Mesenchymal stem cell (in vitro differentiated cells and primary cell): ENCODE measurements at regions not wholly inside any gene's neighbourhood (a gene's known extent, or its start where the extent isn't known, plus 50 kb on each side); places are given as distances from the start of the nearest gene placed in this dataset.

ENCODE experiments used
- DNase-seq: peaks from one replicate; pipeline ENCODE4 v3.0.0-alpha.2; 2013
- H2AFZ ChIP-seq: one replicate; pipeline ENCODE4 v1.6.1; 2013; ENCODE audit warnings: low read depth, mild to moderate bottlenecking, control low read depth, inconsistent platforms, low read length, moderate library complexity
- H2AK5ac ChIP-seq: 2 replicates; pipeline ENCODE4 v1.6.1; 2013; ENCODE audit warnings: low read length, moderate library complexity, mild to moderate bottlenecking, inconsistent platforms; ENCODE audit not compliant: severe bottlenecking
- H2BK120ac ChIP-seq: one replicate; pipeline ENCODE4 v1.6.1; 2013; ENCODE audit warnings: low read depth, mild to moderate bottlenecking, inconsistent platforms, low read length, moderate library complexity
- H2BK12ac ChIP-seq, 2 experiments: one replicate each; pipeline ENCODE4 v1.6.1; 2013; ENCODE audit warnings: inconsistent platforms in 2 of 2, low read length in 2 of 2, mild to moderate bottlenecking in 2 of 2, moderate library complexity in 2 of 2, control low read depth in 1 of 2
- H2BK15ac ChIP-seq: one replicate; pipeline ENCODE4 v1.6.1; 2013; ENCODE audit warnings: mild to moderate bottlenecking, low read depth, inconsistent platforms; ENCODE audit not compliant: poor library complexity, severe bottlenecking
- H2BK5ac ChIP-seq: 2 replicates; pipeline ENCODE4 v1.6.1; 2013; ENCODE audit warnings: low read depth, mild to moderate bottlenecking, low read length, control low read depth, inconsistent platforms; ENCODE audit not compliant: poor library complexity, severe bottlenecking
- H3K14ac ChIP-seq, 2 experiments: one replicate each; pipeline ENCODE4 v1.6.1; 2013; ENCODE audit warnings: inconsistent platforms in 2 of 2, low read length in 2 of 2, control low read depth in 1 of 2, mild to moderate bottlenecking in 1 of 2, moderate library complexity in 1 of 2
- H3K18ac ChIP-seq, 2 experiments: one replicate each; pipeline ENCODE4 v1.6.1; 2013; ENCODE audit warnings: inconsistent platforms in 2 of 2, low read length in 2 of 2, control low read depth in 1 of 2, low read depth in 1 of 2, mild to moderate bottlenecking in 1 of 2
- H3K23ac ChIP-seq, 2 experiments: one replicate each; pipeline ENCODE4 v1.6.1; 2013; ENCODE audit warnings: inconsistent platforms in 2 of 2, low read length in 2 of 2, mild to moderate bottlenecking in 2 of 2, moderate library complexity in 2 of 2, control low read depth in 1 of 2
- H3K27ac ChIP-seq: 2 replicates; pipeline ENCODE4 v1.5.1; 2013; ENCODE audit warnings: mild to moderate bottlenecking, moderate library complexity, low read length, control low read depth, inconsistent platforms; ENCODE audit not compliant: poor library complexity, severe bottlenecking
- H3K27me3 ChIP-seq, 2 experiments: 2 replicates each; pipeline versions ENCODE4 v1.6.1 to v1.7.0; 2013; ENCODE audit warnings: low read length in 2 of 2, mild to moderate bottlenecking in 2 of 2, moderate library complexity in 2 of 2, control low read depth in 1 of 2, inconsistent platforms in 1 of 2; ENCODE audit not compliant: control insufficient read depth in 1 of 2, insufficient read depth in 1 of 2
- H3K36me3 ChIP-seq, 2 experiments: 2 replicates each; pipeline versions ENCODE4 v1.6.1 to v1.7.0; 2013; ENCODE audit warnings: low read length in 2 of 2, control low read depth in 1 of 2, inconsistent platforms in 1 of 2, low read depth in 1 of 2, mild to moderate bottlenecking in 1 of 2; ENCODE audit not compliant: insufficient read depth in 2 of 2, control insufficient read depth in 1 of 2
- H3K4ac ChIP-seq, 2 experiments: one replicate each; pipeline ENCODE4 v1.6.1; 2013; ENCODE audit warnings: inconsistent platforms in 2 of 2, low read length in 2 of 2, mild to moderate bottlenecking in 2 of 2, moderate library complexity in 2 of 2, control low read depth in 1 of 2, low read depth in 1 of 2
- H3K4me1 ChIP-seq: 2 replicates; pipeline ENCODE4 v1.6.1; 2013; ENCODE audit warnings: low read depth, low read length, control low read depth; ENCODE audit not compliant: control insufficient read depth, insufficient read depth
- H3K4me2 ChIP-seq: 2 replicates; pipeline ENCODE4 v1.6.1; 2013; ENCODE audit warnings: low read length, mild to moderate bottlenecking, inconsistent platforms; ENCODE audit not compliant: poor library complexity, severe bottlenecking
- H3K4me3 ChIP-seq, 2 experiments: 2 replicates each; pipeline versions ENCODE4 v1.5.1 to v1.7.0; 2013; ENCODE audit warnings: low read length in 2 of 2, mild to moderate bottlenecking in 2 of 2, control low read depth in 1 of 2, low read depth in 1 of 2; ENCODE audit not compliant: insufficient read depth in 1 of 2
- H3K79me1 ChIP-seq: replicated peaks from 2 replicates; pipeline ENCODE4 v1.6.1; 2013; ENCODE audit warnings: mild to moderate bottlenecking, control low read depth, low read length, inconsistent platforms; ENCODE audit not compliant: poor library complexity, severe bottlenecking
- H3K9ac ChIP-seq: 2 replicates; pipeline ENCODE4 v1.7.0; 2013; ENCODE audit warnings: mild to moderate bottlenecking, low read length, moderate library complexity
- H3K9me3 ChIP-seq: 2 replicates; pipeline ENCODE4 v1.7.0; 2013; ENCODE audit warnings: mild to moderate bottlenecking, low read length; ENCODE audit not compliant: control insufficient read depth
- H4K8ac ChIP-seq: one replicate; pipeline ENCODE4 v1.6.1; 2013; ENCODE audit warnings: inconsistent platforms, mild to moderate bottlenecking, low read length, moderate library complexity
- H4K91ac ChIP-seq: one replicate; pipeline ENCODE4 v1.6.1; 2013; ENCODE audit warnings: mild to moderate bottlenecking, low read length, inconsistent platforms
- WGBS: methylation state at CpG from one replicate; pipeline ENCODE4 v1.1.7; 2013; ENCODE audit warnings: mixed read lengths; 5-methylcytosine and 5-hydroxymethylcytosine counted together

DNA sequence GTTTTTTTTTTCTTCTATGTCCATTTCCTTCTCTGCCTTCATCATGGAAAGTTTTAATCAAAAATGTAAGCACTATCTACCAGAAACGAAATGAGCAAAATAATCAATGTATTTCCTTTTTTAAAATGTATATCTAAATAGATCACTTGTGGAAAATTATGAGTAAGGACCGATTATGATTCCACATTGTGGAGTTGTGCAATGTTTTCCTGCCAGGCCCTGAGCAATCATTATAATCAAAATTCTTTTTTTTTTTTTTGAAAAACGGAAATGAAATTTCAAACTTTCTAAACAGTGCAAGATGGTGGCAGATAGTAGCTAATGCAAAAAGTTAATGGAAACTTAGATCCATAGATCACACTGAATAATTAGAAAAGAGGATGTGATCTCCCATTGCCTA is 1074.6 kb upstream of the TMEM132C start:
- H3K23ac ChIP-seq: no peak overlapping the region
- no peaks in the 10 kb centered on the region for H3K79me1 ChIP-seq
- DNase-seq: no peak
- no peak overlapping the region for H3K27ac ChIP-seq
- no peak overlapping the region for H4K8ac ChIP-seq
- no peak overlapping the region for H3K14ac ChIP-seq
- no peak overlapping the region for H3K4me3 ChIP-seq
- no peak overlapping the region for H4K91ac ChIP-seq
- no peak overlapping the region for H3K18ac ChIP-seq
- peak overlapping the region; percentile 34 for H3K9ac ChIP-seq
- H2BK15ac ChIP-seq: no peak overlapping the region
- peaks cover 0 to 3% of the 10 kb centered on the region in 2 experiments for H3K36me3 ChIP-seq
- no peak overlapping the region for H2AK5ac ChIP-seq
- H3K4me2 ChIP-seq: no peak overlapping the region
- no peak overlapping the region for H2BK12ac ChIP-seq
- WGBS: no CpG with 5 or more reads among the region's 3 CpGs
- H2BK120ac ChIP-seq: no peak overlapping the region
- no peak overlapping the region for H2BK5ac ChIP-seq
- peaks cover 9% of the 10 kb centered on the region for H3K9me3 ChIP-seq
- no peaks in the 10 kb centered on the region for H3K27me3 ChIP-seq
- H2AFZ ChIP-seq: no peak overlapping the region
- H3K4ac ChIP-seq: no peak overlapping the region
- peaks cover 6% of the 10 kb centered on the region for H3K4me1 ChIP-seq

DNA sequence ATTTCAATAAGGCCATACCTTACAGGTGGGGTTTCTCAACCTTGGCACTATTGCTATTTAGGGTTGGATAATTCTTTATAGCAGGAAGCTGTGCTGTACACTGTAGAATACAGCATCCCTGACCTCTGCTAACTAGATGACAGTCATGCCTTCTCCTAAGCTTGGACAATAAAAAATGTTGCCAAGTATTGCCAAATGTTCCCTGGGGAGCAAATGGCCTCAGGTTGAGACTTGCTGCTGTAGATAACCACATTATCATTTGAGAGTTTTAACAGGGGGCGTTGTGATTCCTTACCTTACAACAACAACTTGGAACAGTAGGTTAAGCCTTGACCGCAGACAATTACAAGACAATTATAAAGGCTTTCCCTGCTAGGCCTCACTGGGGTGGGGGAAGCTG is 1073.6 kb upstream of the TMEM132C start:
- H3K18ac ChIP-seq: no peak overlapping the region
- no peaks in the 10 kb centered on the region for H3K27me3 ChIP-seq
- no peak overlapping the region for H2BK5ac ChIP-seq
- no peak overlapping the region for H3K27ac ChIP-seq
- no peak overlapping the region for H3K23ac ChIP-seq
- no peak overlapping the region for H3K14ac ChIP-seq
- H2BK12ac ChIP-seq: no peak overlapping the region
- H3K9me3 ChIP-seq: peaks cover 9% of the 10 kb centered on the region
- 89% methylated on average over 2 of the region's 2 CpGs for WGBS
- H4K8ac ChIP-seq: no peak overlapping the region
- no peak overlapping the region for H4K91ac ChIP-seq
- H2BK15ac ChIP-seq: no peak overlapping the region
- H3K36me3 ChIP-seq: peaks cover 0 to 1% of the 10 kb centered on the region in 2 experiments
- H3K9ac ChIP-seq: no peak overlapping the region
- H2BK120ac ChIP-seq: no peak overlapping the region
- H3K4ac ChIP-seq: no peak overlapping the region
- peaks cover 6% of the 10 kb centered on the region for H3K4me1 ChIP-seq
- DNase-seq: no peak
- H2AFZ ChIP-seq: no peak overlapping the region
- no peak overlapping the region for H3K4me3 ChIP-seq
- no peaks in the 10 kb centered on the region for H3K79me1 ChIP-seq
- H3K4me2 ChIP-seq: no peak overlapping the region
- no peak overlapping the region for H2AK5ac ChIP-seq

DNA sequence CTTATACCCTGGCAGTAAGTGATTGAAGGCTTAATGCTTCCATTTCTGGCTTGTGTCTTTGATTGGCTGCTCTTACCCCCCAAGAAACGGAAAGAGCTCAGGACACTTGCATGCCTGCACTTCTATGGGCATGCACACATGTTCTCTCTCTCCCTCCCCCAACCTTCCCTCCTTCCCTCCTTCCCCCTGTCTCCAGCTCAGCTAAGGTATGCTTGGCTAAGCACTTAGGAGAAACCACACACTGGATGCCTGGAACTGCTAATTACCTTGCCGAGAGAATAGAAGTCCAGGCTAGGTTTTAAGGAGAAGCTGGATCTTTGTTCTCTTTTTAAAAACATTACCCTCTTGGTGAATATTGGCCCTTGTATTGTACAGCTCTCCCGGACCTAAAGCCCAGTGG is 1072.8 kb upstream of the TMEM132C start:
- Histone ChIP-seq H3K4me3 (no peak overlapping the region), H2BK5ac (no peak overlapping the region), H3K36me3 (no peaks in the 10 kb centered on the region), H4K8ac (no peak overlapping the region), H3K4me2 (no peak overlapping the region), H2AK5ac (no peak overlapping the region), H3K79me1 (no peaks in the 10 kb centered on the region), H3K23ac (no peak overlapping the region), H3K4ac (no peak overlapping the region), H3K9ac (no peak overlapping the region), H2BK15ac (no peak overlapping the region), H3K27ac (peak overlapping the region; percentile 17), H3K18ac (no peak overlapping the region), H3K14ac (no peak overlapping the region), H2AFZ (no peak overlapping the region), H3K27me3 (no peaks in the 10 kb centered on the region), H3K4me1 (peaks cover 6% of the 10 kb centered on the region), H4K91ac (no peak overlapping the region), H2BK120ac (no peak overlapping the region), H2BK12ac (no peak overlapping the region), H3K9me3 (peaks cover 9% of the 10 kb centered on the region)
- DNase-seq: no peak
- WGBS: 80% methylated on average over 3 of the region's 3 CpGs

DNA sequence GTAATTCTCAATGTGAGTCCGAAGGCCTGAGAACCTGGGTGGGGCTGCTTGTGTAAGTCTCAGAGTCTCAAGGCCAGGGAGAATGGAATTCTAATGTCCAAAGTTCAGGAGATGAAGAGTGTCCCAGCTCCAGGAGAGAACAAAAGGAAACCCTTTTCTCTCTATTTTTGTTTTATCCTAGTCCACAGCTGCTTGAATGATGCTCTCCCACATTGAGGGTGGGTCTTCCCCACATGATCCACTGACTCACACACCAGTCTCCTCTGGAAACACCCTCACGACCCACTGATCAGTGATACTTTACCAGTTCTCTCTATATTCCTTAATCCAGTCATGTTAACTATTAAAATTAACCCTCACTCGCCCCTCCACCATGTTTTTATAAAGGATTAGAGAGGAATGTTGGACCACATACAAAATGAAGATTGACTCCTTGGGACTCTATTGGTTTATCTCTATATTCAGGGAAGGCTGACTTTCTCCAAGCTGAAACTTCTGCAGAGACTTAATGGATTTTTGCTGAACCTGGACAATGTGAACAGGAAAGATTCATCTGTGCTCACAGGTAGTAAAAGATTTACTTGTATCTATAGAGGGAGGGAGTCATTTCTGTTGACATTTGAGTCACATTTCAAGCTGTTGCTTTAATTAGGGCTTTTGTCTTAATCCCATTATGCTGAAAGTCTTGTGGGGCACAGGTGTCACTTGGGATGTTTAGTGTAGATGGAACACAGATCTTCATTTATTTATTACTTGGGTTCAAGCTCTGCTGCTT is 1061.0 kb upstream of the TMEM132C start:
- Histone ChIP-seq H3K18ac (no peak overlapping the region), H3K36me3 (no peaks in the 10 kb centered on the region)
- 47% methylated on average over 2 of the region's 3 CpGs for WGBS

More for the DNA sequence above, 1061.0 kb upstream of the TMEM132C start:
- H3K4ac ChIP-seq: no peak overlapping the region
- H3K4me3 ChIP-seq: peak overlapping the region in 1 of 2 experiments; percentile 43
- no peak overlapping the region for H4K91ac ChIP-seq
- no peak overlapping the region for H2AK5ac ChIP-seq
- no peak overlapping the region for H2BK15ac ChIP-seq
- peak overlapping the region; percentile 75 for H3K9ac ChIP-seq
- no peaks in the 10 kb centered on the region for H3K4me1 ChIP-seq
- peaks cover 6% of the 10 kb centered on the region for H3K9me3 ChIP-seq
- H3K27me3 ChIP-seq: no peaks in the 10 kb centered on the region
- H3K14ac ChIP-seq: no peak overlapping the region
- H2BK12ac ChIP-seq: no peak overlapping the region
- no peak overlapping the region for H3K23ac ChIP-seq
- H2BK120ac ChIP-seq: no peak overlapping the region
- no peak overlapping the region for H4K8ac ChIP-seq
- no peaks in the 10 kb centered on the region for H3K79me1 ChIP-seq
- no peak overlapping the region for H3K27ac ChIP-seq
- no peak overlapping the region for H3K4me2 ChIP-seq
- H2BK5ac ChIP-seq: no peak overlapping the region
- H2AFZ ChIP-seq: no peak overlapping the region
- DNase-seq: no peak
